Spleen (tissue), 7 donors: ENCODE measurements at regions not wholly inside any gene's neighbourhood (a gene's known extent, or its start where the extent isn't known, plus 50 kb on each side); places are given as distances from the start of the nearest gene placed in this dataset.

Experiments
- CTCF ChIP-seq, 11 experiments: fragments of 200-600 bp in 7 of 11; fragments of 450-650 bp in 4 of 11; sonication (generic) in 4 of 11; IDR thresholded peaks in 8 of 11; conservative IDR thresholded peaks in 3 of 11; 1 replicate in 7 of 11; 2 replicates in 4 of 11; pipeline versions ENCODE4 v1.4.0 to v1.8.0; 2016 to 2021; ENCODE audit warnings: antibody characterized with exemption in 11 of 11, inconsistent platforms in 4 of 11, mild to moderate bottlenecking in 1 of 11
- POLR2A ChIP-seq, 3 donors: fragments of 450-650 bp; IDR thresholded peaks; one replicate each; pipeline ENCODE4 v1.5.1; 2017; ENCODE audit warnings: antibody characterized with exemption in 3 of 3, mild to moderate bottlenecking in 1 of 3
- POLR2AphosphoS5 ChIP-seq, 3 donors: sonication (generic); formaldehyde crosslinking; IDR thresholded peaks; one replicate each; pipeline ENCODE4 v1.5.1; 2017; ENCODE audit warnings: antibody characterized with exemption in 3 of 3
- donor health status: DM: no; HTN: no; CAD: no; lungs with moderate emphysema.
- donor health status: DM: no; HTN: no; CAD: no.
- donor health status: DM: no; HTN: no; CAD: no.

- TF ChIP-seq CTCF (IDR thresholded peaks at IDR 0.05 in 8 of 11, conservative IDR thresholded peaks at IDR 0.05 in 3 of 11) (no peak), POLR2A (IDR thresholded peaks at IDR 0.05) (no peak), POLR2AphosphoS5 (IDR thresholded peaks at IDR 0.05) (no peak)
Observed at GRCh38 chr7:121466455-121466854, 70.3 kb upstream of the FAM3C start.
